GM18907 (cell line): ENCODE measurements at regions not wholly inside any gene's neighbourhood (a gene's known extent, or its start where the extent isn't known, plus 50 kb on each side); places are given as distances from the start of the nearest gene placed in this dataset.

Source experiments
- ATAC-seq: cut with Tn5 transposase; IDR thresholded peaks from one replicate; pipeline ENCODE4 v1.9.1; 2021; ENCODE audit warnings: mild to moderate bottlenecking, moderate library complexity; ENCODE audit not compliant: unreplicated experiment

DNA sequence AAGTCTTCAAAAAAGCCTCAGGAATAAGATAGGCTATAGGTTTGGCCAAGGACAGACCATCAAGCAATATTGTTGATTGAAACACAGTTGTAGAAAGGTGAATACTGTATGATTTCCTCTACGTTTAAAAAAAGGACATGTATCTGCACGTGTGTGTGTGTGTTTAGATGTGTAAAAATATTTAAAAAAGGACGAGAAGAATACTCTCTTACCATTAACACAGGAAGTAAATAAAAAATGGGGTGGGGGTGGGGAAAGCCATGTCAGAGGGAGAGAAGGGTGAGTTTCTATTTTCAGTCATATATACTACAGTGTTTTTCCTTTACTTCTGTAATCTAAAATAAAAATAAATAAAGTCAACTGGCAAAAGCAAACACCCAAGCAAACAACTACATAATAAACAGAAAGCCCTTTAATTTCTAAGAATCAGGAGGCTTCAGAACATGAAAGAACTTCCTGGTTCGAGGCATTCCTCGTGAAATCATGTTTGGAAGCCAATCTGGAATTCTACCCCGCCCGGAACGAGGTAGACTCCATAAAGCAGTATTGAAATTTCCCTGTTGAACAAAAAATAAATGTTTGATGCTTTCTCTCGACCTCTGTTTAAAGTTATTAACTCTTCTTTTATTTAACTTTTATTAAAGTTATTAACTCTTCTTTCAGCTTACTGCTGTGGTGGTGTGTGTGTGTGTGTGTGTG lies 158.1 kb upstream of the ZNF217 start:
- ATAC-seq: no peak

DNA sequence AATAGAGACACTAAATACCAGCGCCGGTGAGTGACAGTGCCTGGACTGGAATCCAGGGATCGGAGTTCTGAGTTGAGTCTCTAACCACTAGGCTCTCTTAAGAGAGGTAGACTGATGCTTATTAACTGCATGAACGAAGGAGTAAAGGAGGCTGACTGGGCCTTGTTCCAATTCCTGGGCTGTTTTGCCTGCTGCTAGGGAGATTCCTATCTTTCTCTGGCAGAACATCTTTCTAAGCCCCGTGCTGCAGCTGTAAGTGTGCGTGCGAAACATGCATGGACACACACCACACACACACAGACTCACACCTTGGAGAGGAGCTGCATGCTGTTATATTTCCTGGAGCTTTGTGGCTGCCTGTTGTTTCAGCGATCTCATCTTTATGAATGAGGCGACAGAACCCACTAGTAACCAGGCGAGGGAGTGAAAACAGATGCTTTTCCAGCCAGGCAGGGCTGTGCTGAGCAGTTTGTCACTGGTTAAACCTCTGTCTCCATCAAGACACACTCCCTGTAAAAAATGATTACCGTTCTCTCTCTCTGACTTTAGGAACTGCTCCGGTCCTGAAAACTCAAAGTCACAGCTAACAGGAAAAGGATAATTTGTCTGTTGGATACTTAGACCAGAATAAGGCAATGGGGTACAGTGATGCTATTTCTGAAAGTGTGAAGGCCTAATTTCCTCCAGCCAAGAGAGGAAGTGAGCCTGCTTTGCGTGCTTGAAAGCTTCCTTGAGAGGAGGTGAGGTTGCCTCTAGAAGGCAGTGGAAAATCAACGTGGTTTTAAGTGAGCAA lies 157.4 kb upstream of the ZNF217 start:
- peak; percentile 85 for ATAC-seq

DNA sequence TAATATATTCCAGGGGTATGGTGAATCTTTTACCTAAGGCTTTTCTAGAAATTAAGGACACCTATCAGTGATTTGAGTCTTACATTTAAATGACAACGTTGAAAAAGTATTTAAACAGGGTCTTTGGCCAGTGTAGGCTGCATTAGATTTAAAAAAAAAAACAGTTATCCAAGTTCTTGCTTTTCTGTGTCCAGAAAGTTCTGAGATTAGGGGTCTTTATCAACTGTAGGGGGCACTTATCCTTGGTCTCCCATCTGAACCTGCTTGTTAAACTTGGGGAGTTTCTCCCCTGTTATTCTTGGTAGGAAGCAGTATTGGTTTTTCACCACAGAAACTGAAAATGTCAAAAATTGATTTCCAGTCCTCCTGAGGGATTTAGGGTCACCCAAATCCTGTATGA lies 155.9 kb upstream of the ZNF217 start:
- ATAC-seq: no peak

DNA sequence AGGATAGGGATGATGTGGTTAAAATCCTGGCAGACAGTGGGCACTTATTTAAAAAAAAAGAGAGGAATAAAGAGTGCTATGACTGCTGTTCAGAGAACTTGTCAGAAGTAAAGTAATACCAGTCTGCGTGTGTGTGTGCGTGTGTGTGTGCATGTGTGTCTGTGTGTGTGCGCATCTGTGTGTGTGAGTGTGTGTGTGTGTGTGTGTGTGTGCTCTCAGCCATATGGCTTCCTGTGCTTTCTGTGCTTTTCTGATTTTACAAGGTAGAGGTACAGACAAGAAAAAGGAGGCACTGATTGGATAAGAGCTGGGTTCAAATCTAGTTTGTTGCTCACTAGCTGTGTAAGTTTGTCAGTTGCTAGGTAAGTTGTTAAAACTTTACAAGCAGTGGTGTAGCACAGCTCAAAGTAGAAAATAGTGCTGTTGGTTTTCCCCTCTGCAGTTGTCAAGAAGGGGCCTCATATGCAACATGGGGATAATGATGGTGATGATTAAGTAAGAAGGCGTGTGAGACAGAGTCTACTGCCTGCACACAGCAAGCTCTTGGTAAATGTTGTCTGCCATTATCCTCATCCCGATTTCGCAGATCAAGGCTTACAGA lies 155.3 kb upstream of the ZNF217 start:
- ATAC-seq: no peak

DNA sequence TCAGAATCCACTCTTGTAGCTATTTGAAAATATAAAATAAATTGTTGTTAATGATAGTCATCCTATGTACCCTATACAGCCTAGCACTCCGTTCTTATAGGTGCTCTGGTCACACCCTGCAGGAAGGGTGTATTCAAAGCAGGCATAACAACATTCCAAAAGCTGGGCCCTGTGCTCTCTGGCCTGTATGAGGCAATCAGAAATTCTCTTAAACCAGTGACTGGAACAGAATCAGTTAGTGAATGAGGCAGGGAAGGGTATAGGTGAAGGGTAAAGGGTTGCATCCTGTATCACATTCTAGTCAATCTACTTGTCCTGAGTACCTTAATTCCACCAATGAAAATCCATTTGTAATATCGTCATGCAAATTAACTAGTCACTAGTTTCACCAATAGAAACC lies 154.5 kb upstream of the ZNF217 start:
- no peak for ATAC-seq

DNA sequence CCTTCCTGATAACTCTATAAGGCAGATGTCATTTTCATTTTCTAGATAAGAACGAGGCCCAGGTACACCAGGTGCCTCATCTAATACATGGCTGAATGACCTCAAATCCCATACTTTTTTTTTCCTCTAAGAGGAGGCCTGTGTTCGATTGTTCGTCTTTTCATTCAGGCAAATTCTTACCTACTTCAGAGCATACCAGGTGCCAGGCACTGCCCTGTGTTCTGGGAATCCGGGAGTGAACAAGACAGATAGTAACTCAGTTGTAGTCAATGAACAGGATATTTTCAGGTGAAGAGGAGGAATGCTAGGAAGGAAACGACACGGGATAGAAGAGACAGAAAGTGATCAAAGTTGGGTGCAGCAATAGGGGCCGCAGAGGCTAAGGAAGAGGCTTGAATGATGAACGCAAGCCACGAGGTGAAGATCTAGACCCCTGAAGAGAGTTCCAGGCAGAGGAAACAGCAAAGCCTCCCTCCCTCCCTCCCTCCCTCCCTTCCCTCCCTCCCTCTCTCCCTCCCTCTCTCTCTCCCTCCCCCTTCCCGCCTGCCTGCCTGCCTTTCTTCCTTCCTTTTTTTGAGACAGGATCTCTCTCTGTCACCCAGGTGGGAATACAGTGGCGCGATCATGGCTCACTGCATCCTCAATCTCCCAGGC lies 150.1 kb upstream of the ZNF217 start:
- no peak for ATAC-seq

DNA sequence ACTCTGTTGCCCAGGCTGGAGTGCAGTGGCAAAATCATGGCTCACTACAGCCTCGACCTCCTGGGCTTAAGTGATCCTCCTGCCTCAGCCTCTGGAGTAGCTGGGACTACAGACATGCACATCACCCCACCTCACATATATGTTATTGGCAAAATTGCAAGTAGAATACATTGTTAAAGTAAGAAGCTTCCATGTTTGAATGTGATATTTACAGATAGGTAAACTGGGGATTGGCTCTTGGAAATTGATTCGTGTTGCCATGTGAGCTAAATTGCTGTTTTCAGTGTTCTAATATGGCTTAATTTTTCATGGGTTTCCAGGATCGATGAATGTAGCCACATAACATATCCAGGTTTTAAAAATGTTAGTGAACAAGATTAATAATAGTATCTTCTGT lies 149.0 kb upstream of the ZNF217 start:
- ATAC-seq: no peak

DNA sequence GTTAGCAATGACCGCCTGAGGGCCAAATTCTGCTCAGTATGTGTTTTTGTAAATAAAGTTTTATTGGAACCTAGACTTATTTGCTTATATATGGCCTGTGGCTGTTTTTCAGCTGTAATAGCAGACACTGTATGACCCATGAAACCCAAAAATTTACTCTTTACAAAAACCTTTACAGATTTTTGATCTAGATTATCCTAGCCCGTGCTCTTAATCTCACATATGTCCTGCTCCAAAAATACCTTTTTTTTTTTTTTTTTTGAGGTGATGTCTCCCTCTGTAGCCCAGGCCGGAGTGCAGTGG lies 148.0 kb upstream of the ZNF217 start:
- ATAC-seq: no peak

DNA sequence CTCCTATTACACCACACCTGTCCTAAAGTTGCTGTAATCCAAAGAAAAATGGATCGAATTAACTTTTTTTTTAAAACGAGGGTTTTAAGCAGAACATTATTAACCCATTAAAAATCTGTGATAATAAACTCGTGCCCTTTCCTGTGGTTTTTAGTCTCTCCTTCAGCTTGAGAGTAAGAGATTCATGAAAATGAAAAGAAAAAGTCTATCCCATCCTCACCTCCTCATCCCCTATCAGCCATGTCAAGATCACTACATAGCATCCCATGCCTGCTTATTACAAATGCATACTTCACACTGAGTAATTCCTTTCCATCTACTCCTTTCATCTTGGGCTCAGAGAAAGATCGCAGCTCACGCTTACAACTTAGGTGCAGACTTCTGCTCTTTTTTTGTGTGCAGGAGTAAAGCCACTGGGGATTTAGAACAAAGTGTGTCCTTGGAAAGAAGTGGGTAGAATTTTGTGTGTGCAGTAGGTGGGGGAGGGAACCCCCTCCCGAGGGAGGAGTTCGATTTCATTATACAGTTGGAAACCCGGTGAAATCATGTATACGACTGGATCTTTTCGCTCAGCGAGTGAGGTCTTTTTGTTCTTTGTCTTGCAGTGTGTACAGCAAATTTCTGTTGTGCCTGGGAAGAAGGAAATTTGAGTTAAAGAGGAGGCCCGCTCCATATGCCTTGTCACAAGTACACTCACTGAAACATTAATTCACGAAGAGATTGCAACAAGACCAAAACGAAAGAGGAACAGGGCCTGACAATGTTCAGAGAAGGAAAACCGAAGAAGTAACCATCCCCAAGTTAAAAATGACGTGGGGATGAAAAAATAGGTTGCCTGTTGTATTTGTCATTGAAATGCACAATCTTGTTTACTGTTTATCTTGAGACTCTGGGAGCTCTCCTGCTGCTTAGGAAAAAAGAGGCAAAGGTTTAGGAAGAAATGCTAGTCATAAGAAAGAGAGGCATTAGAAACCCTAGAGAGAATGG lies 146.5 kb upstream of the ZNF217 start:
- ATAC-seq: peak; percentile 52

DNA sequence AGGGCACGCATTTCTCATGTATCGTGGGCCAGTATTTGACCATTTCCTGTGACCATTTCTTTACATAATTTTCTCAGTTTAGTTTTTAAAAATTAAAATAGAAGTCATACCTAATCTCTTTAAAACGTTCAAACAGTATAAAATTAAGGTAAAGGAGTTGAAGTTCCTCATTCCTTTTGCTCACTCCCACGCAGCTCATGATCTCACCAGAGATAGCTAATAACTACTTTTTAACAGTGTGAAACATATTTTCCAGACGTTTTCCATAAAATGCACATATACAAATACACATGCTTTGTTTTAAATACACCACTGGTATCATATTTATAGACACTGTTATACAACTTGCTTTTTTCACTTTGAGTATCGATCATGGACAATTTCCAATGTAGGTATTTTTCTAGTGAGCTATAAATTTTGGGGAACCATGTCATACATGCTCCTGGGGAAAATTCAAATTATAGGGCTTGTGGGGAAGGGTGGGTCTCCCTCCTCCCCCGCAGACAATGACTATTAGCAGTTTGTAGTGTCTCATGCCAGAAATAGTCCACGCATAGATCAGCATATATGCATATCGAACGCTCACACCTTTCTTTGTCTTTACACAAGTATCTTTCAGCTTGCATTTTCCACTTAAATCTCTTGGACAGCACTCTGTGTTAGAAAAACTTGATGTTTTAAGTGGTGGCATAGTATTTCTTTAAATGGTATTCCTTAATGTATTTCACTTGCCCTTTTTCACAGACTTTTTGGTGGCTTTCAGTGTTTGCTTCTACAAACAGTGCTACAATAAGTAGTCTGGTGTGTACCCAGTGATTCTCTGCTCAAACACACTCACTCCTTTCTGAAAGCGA lies 145.5 kb upstream of the ZNF217 start:
- no peak for ATAC-seq

DNA sequence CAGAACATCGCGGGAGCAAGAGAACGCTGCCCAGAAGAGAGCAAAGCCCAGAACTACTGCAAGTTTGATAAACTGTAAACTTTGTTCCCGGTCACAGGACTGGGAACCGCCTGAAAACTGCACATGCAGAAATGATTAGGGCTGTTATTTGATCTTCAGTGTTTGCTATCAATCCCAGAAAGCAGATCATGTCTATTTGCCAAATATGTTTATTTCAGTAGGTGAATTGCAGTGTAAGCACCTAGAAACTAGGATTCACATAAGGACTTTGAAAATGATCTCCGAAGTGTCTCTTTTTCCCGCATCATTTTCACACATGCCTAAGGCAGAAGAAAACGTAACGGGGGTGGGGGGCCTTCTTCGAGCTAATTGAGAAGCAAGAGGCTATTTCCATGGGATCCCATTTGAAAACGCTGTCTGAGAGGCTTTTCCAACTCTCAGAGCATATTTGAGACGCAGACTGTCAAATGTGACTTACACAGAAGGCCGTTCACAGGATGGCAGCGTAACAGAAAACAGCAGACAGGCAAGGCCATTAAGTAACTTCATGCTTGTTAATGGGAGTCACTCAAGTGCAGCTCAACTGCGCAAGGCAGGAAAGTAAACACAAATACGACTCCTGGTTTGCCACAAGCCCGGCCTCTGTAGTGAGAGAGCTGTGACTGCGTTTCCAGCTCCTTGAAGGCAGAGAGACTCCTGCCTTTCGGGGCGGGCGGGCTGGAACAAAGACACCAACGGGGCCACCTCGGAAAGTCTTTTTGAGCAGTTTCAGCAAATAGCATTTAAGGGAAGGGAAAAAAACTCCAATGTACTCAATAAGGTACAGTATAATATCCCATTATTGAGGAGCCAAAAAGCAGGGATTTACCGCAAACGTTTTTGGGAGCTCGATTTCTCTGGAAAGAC lies 144.7 kb upstream of the ZNF217 start:
- no peak for ATAC-seq

DNA sequence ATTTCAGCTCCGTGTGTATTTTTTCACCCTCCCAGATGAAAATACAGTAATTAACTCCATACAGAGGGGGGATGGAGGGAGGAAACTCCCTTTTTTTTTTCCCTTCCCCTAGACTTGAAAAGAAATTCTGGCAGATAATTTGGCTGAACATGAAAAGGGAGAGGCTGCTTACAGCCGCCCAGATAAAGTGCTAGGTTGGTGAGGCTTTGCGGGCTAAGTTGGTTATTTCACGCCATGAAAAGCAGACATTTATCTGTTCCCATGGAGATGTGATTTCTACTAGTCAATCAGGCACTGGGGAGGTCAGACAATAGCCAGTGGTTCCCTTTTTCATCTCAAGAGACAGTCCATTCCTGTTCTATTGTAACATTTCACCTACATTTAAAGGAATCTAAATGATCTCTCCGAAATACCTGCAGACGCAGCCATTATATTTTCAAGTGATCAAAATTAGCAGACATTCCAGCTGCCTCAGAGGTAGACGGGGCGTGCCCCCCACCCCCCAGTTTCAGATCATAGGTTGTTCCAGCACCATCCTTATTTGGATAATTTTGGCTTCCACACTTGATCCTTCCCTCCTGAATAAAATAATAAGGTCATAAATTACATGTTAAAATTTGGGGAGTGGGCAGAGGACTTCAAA lies 143.9 kb upstream of the ZNF217 start:
- ATAC-seq: peak; percentile 10

DNA sequence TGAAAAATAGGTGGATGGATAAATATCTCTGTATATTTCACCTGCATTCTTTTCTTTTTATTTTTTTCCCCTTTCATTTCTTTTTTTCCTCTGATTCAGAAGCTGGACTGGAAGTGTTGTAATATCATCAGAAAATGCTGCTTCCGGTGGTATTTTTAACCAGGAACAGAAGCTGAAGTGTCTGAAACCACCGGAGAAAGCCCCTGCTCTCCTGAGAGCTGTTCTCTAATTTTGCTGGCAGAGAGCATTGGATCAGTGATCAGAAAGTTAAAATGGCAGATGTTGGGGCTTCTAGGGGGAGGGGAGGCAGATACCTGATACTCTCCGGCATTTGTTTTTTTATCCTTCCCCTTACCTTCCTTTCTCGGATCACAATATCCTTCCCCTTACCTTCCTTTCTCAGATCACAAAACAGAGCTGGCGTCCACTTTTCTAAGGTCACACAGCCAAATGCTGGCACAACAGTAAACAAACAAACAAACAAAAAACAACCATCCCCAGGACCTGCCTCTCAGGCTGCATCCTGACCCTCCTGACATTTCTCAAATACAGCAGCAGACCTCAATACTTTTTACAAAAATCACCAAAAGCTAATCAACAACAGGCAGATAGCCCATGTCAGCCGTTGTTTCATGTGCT lies 143.2 kb upstream of the ZNF217 start:
- peak; percentile 53 for ATAC-seq

DNA sequence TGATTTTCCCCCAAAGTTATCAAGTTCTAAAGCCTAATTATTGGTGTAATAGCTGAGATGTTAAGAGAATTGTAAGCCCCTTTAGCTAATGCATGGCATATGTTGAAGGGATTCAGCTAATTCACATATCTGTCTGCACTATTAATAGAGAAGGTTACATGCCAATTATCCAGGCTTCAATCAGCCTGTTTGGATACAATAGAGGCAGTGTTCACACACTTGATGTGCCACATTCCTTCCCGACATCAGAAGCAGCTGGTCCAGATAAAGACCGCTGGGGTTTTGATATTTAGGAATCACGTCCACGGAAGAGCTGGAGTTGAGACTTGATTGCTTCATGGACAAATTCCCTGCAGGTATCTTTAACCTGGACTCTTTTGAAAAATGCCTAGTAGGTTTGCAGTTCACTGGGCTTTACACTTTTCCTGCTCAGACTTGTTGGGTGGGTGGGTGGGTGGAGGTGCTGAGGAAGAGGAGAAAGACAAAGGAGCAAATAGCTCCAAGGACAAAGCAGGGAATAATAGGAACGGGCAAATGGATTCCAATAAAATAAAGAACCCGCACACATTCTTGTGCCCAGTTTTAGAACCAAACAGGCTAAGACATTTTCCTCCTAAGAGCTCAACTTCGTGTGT lies 142.6 kb upstream of the ZNF217 start:
- ATAC-seq: no peak

DNA sequence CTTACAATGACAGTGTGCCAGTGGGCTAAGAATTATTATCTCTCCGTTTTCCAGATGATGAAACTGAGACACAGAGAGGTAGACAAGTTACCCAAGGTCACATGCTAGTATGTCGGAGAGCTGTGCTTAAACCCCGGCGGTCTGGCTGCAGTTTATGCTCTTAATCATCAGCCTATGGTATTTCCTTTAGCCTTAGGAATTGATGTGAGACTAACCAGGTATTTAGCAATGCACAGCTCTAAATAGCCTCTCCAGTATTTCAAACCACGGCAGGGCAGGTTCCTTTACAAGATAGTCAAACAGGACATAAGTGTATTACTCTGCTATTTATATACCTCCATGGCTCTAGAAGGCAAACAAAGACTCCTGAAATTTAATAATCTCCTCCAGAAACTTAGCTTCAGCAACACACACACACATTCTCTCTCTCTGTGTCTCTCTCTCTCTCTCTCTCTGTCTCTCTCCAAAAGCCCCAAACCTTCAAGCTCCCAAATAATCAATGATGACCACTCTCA lies 142.0 kb upstream of the ZNF217 start:
- no peak for ATAC-seq

DNA sequence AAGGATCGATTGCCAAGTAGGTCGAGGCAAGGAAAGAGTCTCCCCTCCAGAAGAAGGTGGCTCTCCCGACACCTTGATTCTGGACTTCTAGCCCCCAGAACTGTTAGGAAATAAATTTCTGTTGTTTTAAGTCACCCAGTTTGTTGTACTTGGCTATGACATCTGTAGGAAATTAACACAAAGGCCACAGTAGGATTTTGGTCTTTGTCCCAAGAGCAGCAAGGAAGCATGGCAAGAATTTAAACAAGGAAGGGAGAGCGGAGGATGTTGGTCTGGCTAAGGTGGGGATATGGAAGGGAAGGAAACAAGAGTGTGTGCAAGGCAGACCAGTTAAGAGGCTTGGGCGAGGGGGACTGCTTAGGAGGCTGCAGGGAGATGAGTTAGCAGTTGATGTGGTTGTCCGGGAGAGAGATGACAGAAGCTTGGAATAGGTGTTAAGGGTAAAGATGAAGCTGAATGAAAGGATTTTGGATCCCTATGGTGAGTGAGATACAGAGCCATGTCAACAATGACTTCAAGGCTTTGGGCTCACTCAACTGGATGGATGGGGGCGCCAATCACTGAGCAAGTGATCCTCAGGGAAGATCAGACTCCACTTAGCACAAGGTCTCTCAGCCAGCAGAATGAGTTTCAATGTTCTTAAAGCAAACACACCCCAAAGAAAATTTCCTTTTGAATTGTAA lies 140.5 kb upstream of the ZNF217 start:
- no peak for ATAC-seq
